HG03039 (cell line): ENCODE measurements at regions not wholly inside any gene's neighbourhood (a gene's known extent, or its start where the extent isn't known, plus 50 kb on each side); places are given as distances from the start of the nearest gene placed in this dataset.
"Not testable (repeated sequence)": the region's sequence is repeated elsewhere in the genome, so short reads cannot be mapped to it uniquely, and the experiment has no call there.

ENCODE experiments used
- ATAC-seq: cut with Tn5 transposase; IDR thresholded peaks from one replicate; pipeline ENCODE4 v1.9.1; 2021; ENCODE audit warnings: mild to moderate bottlenecking, moderate library complexity; ENCODE audit not compliant: unreplicated experiment

DNA sequence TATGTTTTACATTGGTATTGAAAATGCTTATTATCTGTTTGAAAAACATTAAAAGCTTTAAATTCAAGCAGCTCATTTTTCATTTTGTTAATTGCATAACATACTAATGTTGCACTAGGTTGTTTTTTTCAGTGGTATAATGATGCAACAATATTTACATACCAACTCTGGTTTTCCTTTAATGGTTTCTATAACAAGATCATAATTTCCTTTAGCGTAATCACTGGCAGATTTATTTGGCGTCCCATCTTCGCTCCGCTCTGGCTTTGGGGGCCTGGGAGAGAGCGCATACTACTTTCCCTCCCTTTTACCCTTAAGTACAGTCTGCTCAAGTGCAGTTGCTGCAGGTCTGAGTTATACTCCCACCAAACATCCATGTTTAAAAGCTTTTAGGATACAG lies 574.1 kb downstream of the PRKD1 start:
- no peak for ATAC-seq

- ATAC-seq, result no peak
Measured at GRCh38 chr14:29354486-29354885, 573.2 kb downstream of the PRKD1 start.

- ATAC-seq, result no peak
Measured at GRCh38 chr14:29355331-29355730, 572.3 kb downstream of the PRKD1 start.

DNA sequence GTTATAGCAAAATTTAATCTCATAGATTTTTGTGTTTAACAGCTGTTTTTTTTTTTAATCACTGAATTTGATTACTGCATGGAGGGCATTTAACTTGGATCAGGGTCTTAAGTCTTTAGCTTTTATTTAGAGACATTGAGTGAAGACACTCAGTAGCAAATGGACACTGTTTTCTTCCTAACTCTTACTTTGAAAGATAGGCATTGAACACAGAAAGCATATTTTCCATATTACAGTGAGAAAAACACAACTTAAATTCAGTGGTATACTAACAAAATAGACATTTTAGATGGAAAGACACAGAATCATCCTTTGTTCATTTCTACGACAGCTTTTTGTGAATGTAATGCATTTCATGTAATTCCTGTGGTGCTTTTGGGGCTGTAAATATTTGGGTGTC lies 571.8 kb downstream of the PRKD1 start:
- ATAC-seq, result no peak

DNA sequence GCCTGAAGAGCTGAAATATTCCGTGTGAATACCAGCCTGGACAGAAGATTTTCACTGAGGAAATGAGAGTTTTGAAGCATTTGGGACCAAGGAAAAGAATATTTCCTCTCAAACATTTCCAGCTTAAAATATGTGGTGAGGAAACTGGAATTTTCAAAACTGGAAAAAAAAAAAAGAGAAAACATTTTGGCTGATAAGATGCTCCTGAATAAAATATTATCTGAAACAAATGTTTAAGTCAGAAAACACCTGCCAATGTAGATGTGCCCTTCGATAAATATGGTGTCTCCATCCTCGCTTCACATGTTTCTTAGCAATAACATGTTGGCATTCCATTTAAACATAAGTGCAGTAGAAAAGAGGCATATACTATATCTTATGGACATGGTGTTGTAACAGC lies 567.0 kb downstream of the PRKD1 start:
- no peak for ATAC-seq

DNA sequence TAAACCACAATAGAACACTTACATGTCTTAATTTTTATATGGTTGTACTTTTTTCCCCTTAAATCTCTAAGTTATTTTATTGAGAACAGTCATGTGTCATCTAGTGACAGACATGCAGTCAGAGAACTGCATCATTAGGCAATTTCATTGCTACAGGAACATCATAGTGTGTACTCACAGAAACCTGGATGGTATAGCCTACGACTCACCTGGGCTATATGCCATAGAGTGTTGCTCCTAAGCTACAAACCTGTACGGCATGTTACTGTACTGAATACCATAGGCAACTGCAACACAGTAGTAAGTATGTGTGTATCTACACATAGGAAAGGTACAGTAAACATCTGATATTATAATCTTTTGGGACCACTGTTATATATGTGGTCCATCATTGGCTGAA lies 557.6 kb downstream of the PRKD1 start:
- ATAC-seq, result no peak

- ATAC-seq, result no peak
Measured at GRCh38 chr14:29376237-29376636, 551.4 kb downstream of the PRKD1 start.

- no peak for ATAC-seq
Measured at GRCh38 chr14:29380826-29381225, 546.8 kb downstream of the PRKD1 start.

- no peak for ATAC-seq
Measured at GRCh38 chr14:29388571-29388970, 539.1 kb downstream of the PRKD1 start.

- ATAC-seq, result no peak
Measured at GRCh38 chr14:29390081-29390832, 537.4 kb downstream of the PRKD1 start.

- no peak for ATAC-seq
Measured at GRCh38 chr14:29391231-29391630, 536.4 kb downstream of the PRKD1 start.

DNA sequence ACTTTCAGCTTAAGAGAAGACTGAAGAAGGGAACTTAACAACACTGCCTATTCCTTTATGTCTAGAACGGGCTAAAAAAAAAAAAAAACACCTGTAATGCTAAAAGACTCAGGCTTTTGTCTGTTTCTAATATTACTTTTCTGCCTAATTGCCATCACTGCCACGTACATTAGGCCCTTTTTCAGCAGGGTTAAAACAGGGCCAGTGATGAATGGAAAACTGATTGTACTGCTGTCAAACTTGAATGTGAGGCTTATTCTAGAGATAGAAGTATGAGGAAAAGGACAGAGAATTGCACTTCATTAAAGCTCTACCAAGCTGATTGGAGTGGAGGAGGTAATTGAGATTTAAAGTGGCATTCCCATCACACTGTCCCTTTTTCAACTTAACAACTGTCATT lies 535.8 kb downstream of the PRKD1 start:
- no peak for ATAC-seq

DNA sequence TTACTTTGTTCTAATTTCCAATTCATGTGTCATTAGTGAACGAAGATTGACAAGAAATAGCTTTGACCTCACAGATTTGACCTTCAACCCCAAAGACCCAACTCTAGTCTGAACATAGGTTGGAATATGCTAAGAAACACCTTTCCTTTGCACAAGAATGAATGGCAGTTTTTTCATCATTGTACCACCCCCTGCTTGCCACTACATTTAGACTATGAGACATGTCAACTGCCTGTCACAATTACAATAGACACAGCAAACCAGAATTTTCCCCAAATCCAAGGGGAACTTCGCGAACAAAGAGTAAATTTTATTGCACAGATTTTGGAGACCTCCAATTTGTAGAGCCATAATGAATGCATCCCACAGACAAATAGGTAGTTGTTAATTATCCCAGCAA lies 535.4 kb downstream of the PRKD1 start:
- ATAC-seq, result no peak

GRCh38 chr14:29403091-29403490 lies 524.6 kb downstream of the PRKD1 start:
- no peak for ATAC-seq

GRCh38 chr14:29410581-29410980 lies 517.1 kb downstream of the PRKD1 start:
- ATAC-seq, result no peak

- not testable (repeated sequence) for ATAC-seq
Measured at GRCh38 chr14:29414931-29415330, 512.7 kb downstream of the PRKD1 start.

- ATAC-seq, result no peak
Measured at GRCh38 chr14:29419736-29420135, 507.9 kb downstream of the PRKD1 start.

- ATAC-seq, result no peak
Measured at GRCh38 chr14:29421156-29421728, 506.4 kb downstream of the PRKD1 start.

- no peak for ATAC-seq
Measured at GRCh38 chr14:29425705-29426482, 501.8 kb downstream of the PRKD1 start.

GRCh38 chr14:29442696-29443095 lies 485.0 kb downstream of the PRKD1 start:
- ATAC-seq, result no peak

DNA sequence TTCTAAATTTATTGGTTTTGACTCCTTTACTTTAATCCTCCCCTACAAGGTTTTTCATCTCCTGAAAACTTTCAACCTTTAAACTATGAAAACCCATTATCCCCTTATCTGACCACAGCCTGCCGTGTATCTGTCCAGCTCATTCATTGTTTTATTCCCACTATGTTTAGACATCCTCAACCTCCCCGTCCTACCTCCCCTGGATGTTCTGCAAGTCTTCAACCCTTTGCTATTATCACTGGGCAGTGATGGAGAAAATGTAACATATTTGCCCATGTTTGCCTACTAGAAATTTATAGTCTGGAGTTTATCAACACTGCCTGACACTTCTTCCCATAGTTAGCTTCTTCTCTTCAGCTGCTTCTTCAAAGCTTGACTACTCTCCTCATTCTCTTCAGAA lies 483.4 kb downstream of the PRKD1 start:
- ATAC-seq, result no peak

DNA sequence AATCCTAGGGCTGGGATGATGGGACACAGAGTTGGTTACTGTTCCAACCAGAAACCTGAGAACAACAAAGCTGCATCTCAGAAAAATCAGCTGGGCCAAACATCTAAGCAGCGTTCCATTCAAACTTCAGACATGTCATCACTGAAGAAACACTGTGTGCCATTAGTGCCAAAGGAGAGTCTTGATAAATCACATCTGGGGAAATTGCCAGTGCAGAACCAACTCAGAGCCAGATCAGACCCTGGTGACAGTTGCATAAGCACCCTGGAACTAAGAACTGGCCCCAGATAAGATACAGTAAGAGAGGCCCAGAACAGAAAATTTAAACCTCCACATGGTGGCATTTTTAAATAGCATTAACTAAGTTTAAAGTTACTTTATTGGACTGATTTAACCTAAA lies 482.8 kb downstream of the PRKD1 start:
- no peak for ATAC-seq
